DOHH2 (cell line): ENCODE measurements at regions not wholly inside any gene's neighbourhood (a gene's known extent, or its start where the extent isn't known, plus 50 kb on each side); places are given as distances from the start of the nearest gene placed in this dataset.

Source experiments
- H3F3A ChIP-seq: fragments of 200-600 bp; sonication (generic), shearing (Covaris generic); 2 replicates; pipeline ENCODE4 v1.6.0; 2016; ENCODE audit warnings: antibody characterized with exemption, mild to moderate bottlenecking; ENCODE audit not compliant: control insufficient read depth, insufficient read depth
- H3K27ac ChIP-seq: fragments of 200-600 bp; sonication (generic); 2 replicates; pipeline ENCODE4 v1.5.1; 2014; ENCODE audit warnings: low read depth, mild to moderate bottlenecking, low read length, moderate library complexity
- H3K27me3 ChIP-seq: fragments of 200-600 bp; sonication (generic); 2 replicates; pipeline ENCODE4 v1.6.1; 2014; ENCODE audit warnings: mild to moderate bottlenecking, low read length, mixed read lengths; ENCODE audit not compliant: control insufficient read depth
- H3K36me3 ChIP-seq: fragments of 200-600 bp; sonication (generic); 2 replicates; pipeline ENCODE4 v1.6.1; 2014; ENCODE audit warnings: mild to moderate bottlenecking, low read length, moderate library complexity, mixed read lengths; ENCODE audit not compliant: control insufficient read depth
- H3K4me1 ChIP-seq: fragments of 200-600 bp; sonication (generic); 2 replicates; pipeline ENCODE4 v1.6.1; 2014; ENCODE audit warnings: mild to moderate bottlenecking, low read length, mixed read lengths; ENCODE audit not compliant: control insufficient read depth
- H3K4me2 ChIP-seq: fragments of 200-600 bp; sonication (generic); 2 replicates; pipeline ENCODE4 v1.6.0; 2014; ENCODE audit warnings: mild to moderate bottlenecking, low read length, moderate library complexity
- H3K4me3 ChIP-seq: fragments of 200-600 bp; sonication (generic); 2 replicates; pipeline ENCODE4 v1.5.1; 2014; ENCODE audit warnings: mild to moderate bottlenecking, low read length, mixed read lengths
- H3K79me2 ChIP-seq: fragments of 200-600 bp; sonication (generic); 2 replicates; pipeline ENCODE4 v1.6.1; 2014; ENCODE audit warnings: mild to moderate bottlenecking, low read length, mixed read lengths; ENCODE audit not compliant: control insufficient read depth
- H3K9me2 ChIP-seq: fragments of 200-600 bp; sonication (generic); replicated peaks from 2 replicates; pipeline ENCODE4 v1.6.1; 2014; ENCODE audit warnings: mild to moderate bottlenecking, low read length, mixed read lengths; ENCODE audit not compliant: control insufficient read depth
- H3K9me3 ChIP-seq: fragments of 200-600 bp; sonication (generic); 2 replicates; pipeline ENCODE4 v1.6.1; 2014; ENCODE audit warnings: antibody characterized with exemption, low read length, mixed read lengths; ENCODE audit not compliant: control insufficient read depth, insufficient read depth
- H4K20me1 ChIP-seq: fragments of 200-600 bp; sonication (generic); 2 replicates; pipeline ENCODE4 v1.6.0; 2014; ENCODE audit warnings: low read depth, mild to moderate bottlenecking, antibody characterized with exemption, low read length, moderate library complexity; ENCODE audit not compliant: control insufficient read depth, insufficient read depth
- CTCF ChIP-seq: fragments of 200-600 bp; sonication (generic); IDR thresholded peaks from one replicate; pipeline ENCODE4 v1.5.1; 2014; ENCODE audit warnings: antibody characterized with exemption, mild to moderate bottlenecking, low read depth, low read length; ENCODE audit not compliant: poor library complexity, severe bottlenecking
- EZH2phosphoT487 ChIP-seq: fragments of 200-600 bp; sonication (generic); IDR thresholded peaks from 2 replicates; pipeline ENCODE4 v1.6.1; 2017; ENCODE audit warnings: borderline replicate concordance, mild to moderate bottlenecking, antibody characterized with exemption, low read length, moderate library complexity, mixed read lengths

DNA sequence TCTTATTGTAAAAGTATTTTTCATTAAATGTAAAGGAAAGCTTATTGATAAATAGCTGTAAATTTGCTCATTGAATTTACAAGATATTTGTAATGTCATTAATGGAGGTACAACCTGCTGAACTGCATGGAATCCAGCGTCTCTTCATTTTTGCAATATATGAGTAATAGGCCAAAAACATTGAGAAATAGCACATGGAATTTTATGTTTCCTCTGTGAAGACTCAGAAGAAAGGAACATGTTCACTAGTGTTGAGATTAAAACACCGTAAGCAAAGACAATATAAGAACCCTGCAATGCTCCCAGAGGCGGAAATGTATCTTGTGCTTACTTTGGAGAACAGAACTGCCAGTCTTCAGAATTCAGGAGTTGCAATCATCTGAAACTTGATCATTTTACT is 167.6 kb downstream of the ALDH1A2 start:
- Histone ChIP-seq H3K4me3 (no peak overlapping the region), H3F3A (no peaks in the 10 kb centered on the region), H3K4me2 (no peak overlapping the region), H3K79me2 (no peaks in the 10 kb centered on the region), H3K4me1 (no peaks in the 10 kb centered on the region), H4K20me1 (no peaks in the 10 kb centered on the region), H3K27me3 (no peaks in the 10 kb centered on the region), H3K9me2 (no peaks in the 10 kb centered on the region; the same call in 1 of the 2 replicates), H3K36me3 (no peaks in the 10 kb centered on the region), H3K9me3 (no peaks in the 10 kb centered on the region), H3K27ac (no peak overlapping the region)
- no peak for TF ChIP-seq EZH2phosphoT487

DNA sequence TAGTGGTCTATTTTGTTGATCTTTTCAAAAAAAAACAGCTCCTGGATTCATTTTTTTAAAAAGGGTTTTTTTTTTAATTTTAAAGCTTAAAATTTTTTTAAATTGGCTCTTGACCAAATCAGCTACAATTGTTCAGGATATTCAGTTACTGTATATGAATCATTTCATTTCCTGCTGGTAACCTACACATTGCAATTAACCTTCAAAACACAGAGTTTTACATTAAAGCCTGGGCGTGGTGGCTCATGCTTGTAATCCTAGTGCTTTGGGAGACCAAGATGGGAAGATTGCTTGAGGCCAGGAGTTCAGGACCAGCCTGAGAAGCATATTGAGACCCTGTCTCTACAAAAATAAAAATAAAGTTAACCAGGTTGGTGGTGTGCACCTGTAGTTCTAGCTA is 163.4 kb downstream of the ALDH1A2 start:
- TF ChIP-seq EZH2phosphoT487: no peak
- TF ChIP-seq CTCF: no peak
- H3K36me3 ChIP-seq: no peaks in the 10 kb centered on the region
- no peaks in the 10 kb centered on the region for H3K27me3 ChIP-seq
- H3K4me1 ChIP-seq: no peaks in the 10 kb centered on the region
- no peaks in the 10 kb centered on the region; the same call in 1 of the 2 replicates for H3K9me2 ChIP-seq
- H3K4me2 ChIP-seq: no peak overlapping the region
- no peaks in the 10 kb centered on the region for H4K20me1 ChIP-seq
- H3K27ac ChIP-seq: no peak overlapping the region
- no peaks in the 10 kb centered on the region for H3K9me3 ChIP-seq
- no peaks in the 10 kb centered on the region for H3F3A ChIP-seq
- no peaks in the 10 kb centered on the region for H3K79me2 ChIP-seq
- H3K4me3 ChIP-seq: no peak overlapping the region
